ENCODE measurements at regions not wholly inside any gene's neighbourhood (a gene's known extent, or its start where the extent isn't known, plus 50 kb on each side); places are given as distances from the start of the nearest gene placed in this dataset.
"Not testable (repeated sequence)": the region's sequence is repeated elsewhere in the genome, so short reads cannot be mapped to it uniquely, and the experiment has no call there.

DNA sequence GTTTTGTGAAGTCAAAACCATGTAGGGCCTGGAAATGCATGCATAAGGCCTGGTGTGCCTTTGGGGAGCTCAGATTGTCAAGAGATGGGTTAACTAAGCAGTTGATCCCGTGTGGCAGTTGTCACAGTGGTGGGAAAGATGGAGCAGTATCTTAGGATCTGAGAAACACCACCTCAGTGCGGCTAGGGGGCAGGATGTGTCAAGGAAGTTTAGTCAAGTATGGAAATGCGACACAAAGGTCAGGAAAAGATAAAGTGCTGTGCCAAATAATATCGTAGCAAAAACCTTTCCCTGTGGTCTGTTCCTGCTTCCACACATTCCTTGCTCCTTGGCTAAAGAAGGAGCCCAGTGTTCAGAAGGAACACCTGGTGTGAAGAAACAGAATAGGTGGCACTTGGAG, 396.4 kb downstream of the EDEM1 start (continued):
- TF ChIP-seq CSRNP3 (CRISPR knock-in tag; IDR thresholded peaks at IDR 0.05) (no peak), ZNF70 (CRISPR knock-in tag; IDR thresholded peaks at IDR 0.05) (no peak), ISL1 (CRISPR knock-in tag; IDR thresholded peaks at IDR 0.05) (no peak), SNAI2 (CRISPR knock-in tag; IDR thresholded peaks at IDR 0.05) (no peak)

DNA sequence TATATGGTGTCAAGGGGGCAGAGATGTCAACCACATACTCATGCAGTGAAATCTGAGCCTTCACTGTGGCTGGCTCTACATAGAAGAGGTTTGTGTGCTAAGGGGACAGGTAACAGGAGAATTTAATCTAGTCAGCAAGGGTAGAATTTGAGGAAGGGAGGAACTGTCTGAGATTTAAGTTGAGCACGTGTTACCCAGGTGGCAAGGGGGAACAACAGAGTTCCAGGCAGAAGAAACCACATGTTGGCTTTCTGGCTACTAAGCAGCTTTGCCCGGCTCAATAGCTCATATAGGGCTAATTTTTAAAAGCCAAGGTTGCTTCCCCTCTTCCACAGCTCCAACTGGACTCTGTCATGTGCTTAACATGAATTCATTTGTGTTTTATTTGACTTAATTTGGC, 397.6 kb downstream of the EDEM1 start:
- no peak for ATAC-seq
- TF ChIP-seq ZC3H10 (CRISPR knock-in tag; IDR thresholded peaks at IDR 0.05) (no peak), TSHZ2 (CRISPR knock-in tag; IDR thresholded peaks at IDR 0.05) (no peak), GLIS3 (CRISPR knock-in tag; IDR thresholded peaks at IDR 0.05) (no peak), ZNF565 (CRISPR knock-in tag; conservative IDR thresholded peaks at IDR 0.05; ENCODE audit: low read depth) (no peak), RARB (CRISPR knock-in tag; IDR thresholded peaks at IDR 0.05) (no peak), ZNF70 (CRISPR knock-in tag; IDR thresholded peaks at IDR 0.05) (no peak), ZNF8 (CRISPR knock-in tag; IDR thresholded peaks at IDR 0.05) (no peak), TOX (CRISPR knock-in tag; IDR thresholded peaks at IDR 0.05; ENCODE audit: borderline replicate concordance) (no peak), ISL1 (CRISPR knock-in tag; IDR thresholded peaks at IDR 0.05) (no peak), ESRRG (CRISPR knock-in tag; IDR thresholded peaks at IDR 0.05) (no peak), ZFP30 (CRISPR knock-in tag; IDR thresholded peaks at IDR 0.05) (no peak), TCF4 (CRISPR knock-in tag; IDR thresholded peaks at IDR 0.05; ENCODE audit: borderline replicate concordance) (no peak)
- TF ChIP-seq, protein P1, sequence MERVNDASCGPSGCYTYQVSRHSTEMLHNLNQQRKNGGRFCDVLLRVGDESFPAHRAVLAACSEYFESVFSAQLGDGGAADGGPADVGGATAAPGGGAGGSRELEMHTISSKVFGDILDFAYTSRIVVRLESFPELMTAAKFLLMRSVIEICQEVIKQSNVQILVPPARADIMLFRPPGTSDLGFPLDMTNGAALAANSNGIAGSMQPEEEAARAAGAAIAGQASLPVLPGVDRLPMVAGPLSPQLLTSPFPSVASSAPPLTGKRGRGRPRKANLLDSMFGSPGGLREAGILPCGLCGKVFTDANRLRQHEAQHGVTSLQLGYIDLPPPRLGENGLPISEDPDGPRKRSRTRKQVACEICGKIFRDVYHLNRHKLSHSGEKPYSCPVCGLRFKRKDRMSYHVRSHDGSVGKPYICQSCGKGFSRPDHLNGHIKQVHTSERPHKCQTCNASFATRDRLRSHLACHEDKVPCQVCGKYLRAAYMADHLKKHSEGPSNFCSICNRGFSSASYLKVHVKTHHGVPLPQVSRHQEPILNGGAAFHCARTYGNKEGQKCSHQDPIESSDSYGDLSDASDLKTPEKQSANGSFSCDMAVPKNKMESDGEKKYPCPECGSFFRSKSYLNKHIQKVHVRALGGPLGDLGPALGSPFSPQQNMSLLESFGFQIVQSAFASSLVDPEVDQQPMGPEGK (CRISPR knock-in tag; IDR thresholded peaks at IDR 0.05; ENCODE audit: borderline replicate concordance): no peak

- no peak for TF ChIP-seq TOX (CRISPR knock-in tag; IDR thresholded peaks at IDR 0.05; ENCODE audit: borderline replicate concordance)
- no peak for ATAC-seq
These were observed 419.5 kb downstream of the EDEM1 start for GRCh38 chr3:5606884-5607472.

GRCh38 chr3:5607581-5607980, 420.1 kb downstream of the EDEM1 start:
- ATAC-seq: no peak
- TF ChIP-seq TSHZ2 (CRISPR knock-in tag; IDR thresholded peaks at IDR 0.05) (no peak), ZFP3 (CRISPR knock-in tag; IDR thresholded peaks at IDR 0.05) (no peak), ZNF70 (CRISPR knock-in tag; IDR thresholded peaks at IDR 0.05) (no peak)

GRCh38 chr3:5608971-5609370, 421.5 kb downstream of the EDEM1 start:
- not testable (repeated sequence) for ATAC-seq

GRCh38 chr3:5613599-5613998, 426.1 kb downstream of the EDEM1 start:
- no peak for ATAC-seq
- TF ChIP-seq ZFP3 (CRISPR knock-in tag; IDR thresholded peaks at IDR 0.05) (no peak), ISL1 (CRISPR knock-in tag; IDR thresholded peaks at IDR 0.05) (no peak), PPARA (CRISPR knock-in tag; IDR thresholded peaks at IDR 0.05; ENCODE audit: borderline replicate concordance) (no peak), ARNTL (CRISPR knock-in tag; IDR thresholded peaks at IDR 0.05; ENCODE audit: borderline replicate concordance, low read depth) (no peak), TSHZ2 (CRISPR knock-in tag; IDR thresholded peaks at IDR 0.05) (no peak), ESRRG (CRISPR knock-in tag; IDR thresholded peaks at IDR 0.05) (no peak)
- TF ChIP-seq, protein P2, sequence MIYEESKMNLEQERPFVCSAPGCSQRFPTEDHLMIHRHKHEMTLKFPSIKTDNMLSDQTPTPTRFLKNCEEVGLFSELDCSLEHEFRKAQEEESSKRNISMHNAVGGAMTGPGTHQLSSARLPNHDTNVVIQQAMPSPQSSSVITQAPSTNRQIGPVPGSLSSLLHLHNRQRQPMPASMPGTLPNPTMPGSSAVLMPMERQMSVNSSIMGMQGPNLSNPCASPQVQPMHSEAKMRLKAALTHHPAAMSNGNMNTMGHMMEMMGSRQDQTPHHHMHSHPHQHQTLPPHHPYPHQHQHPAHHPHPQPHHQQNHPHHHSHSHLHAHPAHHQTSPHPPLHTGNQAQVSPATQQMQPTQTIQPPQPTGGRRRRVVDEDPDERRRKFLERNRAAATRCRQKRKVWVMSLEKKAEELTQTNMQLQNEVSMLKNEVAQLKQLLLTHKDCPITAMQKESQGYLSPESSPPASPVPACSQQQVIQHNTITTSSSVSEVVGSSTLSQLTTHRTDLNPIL (CRISPR knock-in tag; IDR thresholded peaks at IDR 0.05; ENCODE audit: low read depth): no peak
